GM10248 (cell line): ENCODE measurements at regions not wholly inside any gene's neighbourhood (a gene's known extent, or its start where the extent isn't known, plus 50 kb on each side); places are given as distances from the start of the nearest gene placed in this dataset.

Experiments
- CTCF ChIA-PET: fragments of 300-600 bp; sonication (Branson Sonifier 250); formaldehyde crosslinking; extraction: SDS; loops from one replicate; lab custom pipeline; 2021; ENCODE audit warnings: antibody characterized with exemption; lab: Yijun Ruan, JAX
- POLR2A ChIA-PET: fragments of 350-650 bp; sonication (Branson Sonifier 250); formaldehyde crosslinking; extraction: SDS; loops from one replicate; lab custom pipeline; 2020; ENCODE audit warnings: antibody characterized with exemption; lab: Yijun Ruan, JAX
- DNase-seq: peaks from one replicate; pipeline ENCODE4 v3.0.0; 2012; ENCODE audit errors: extremely low spot score
- TF ChIP-seq, protein P1 (sequence below): IDR thresholded peaks from 2 replicates; pipeline ENCODE4 v1.5.1; 2012; ENCODE audit warnings: mild to moderate bottlenecking, low read depth; ENCODE audit errors: extremely low read depth, missing control alignments, control extremely low read depth

DNA sequence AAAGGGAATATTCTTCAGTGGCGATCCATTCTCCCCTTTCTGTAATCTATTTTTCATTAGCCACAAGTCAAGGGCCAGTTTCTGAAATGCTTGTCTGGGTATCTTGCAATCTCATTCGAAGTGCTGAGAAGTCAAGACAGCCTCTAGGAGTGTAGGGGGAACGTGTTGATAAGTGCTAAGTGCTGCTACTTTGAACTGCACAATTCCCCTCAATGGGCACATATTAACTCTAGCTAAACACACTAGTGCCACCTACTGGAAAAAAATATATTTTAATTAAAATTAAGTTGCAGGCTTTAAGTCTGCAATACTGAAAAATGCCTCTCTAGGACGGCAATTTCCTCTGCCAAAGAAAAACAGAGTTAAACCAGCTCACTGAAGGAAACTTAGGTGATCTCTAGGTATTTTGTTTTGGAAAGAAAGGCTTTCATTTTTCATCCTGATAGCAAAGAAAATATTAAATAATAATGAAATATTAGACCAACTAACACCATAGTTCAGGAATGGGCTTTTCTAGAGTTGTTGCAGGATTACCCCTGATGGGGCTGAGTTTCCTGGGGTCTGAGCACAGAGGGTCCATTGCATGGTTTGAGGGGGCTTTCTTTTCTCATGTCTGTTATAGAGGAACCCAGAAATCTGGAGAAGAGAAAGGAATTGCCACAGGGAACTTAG, 181.9 kb upstream of the KBTBD8 start:
- POLR2A ChIA-PET: no interaction called here
- CTCF ChIA-PET: interaction anchor here (0.8 to 10.7 kb wide), 24 partner anchors 9 to 647 kb away, joined by 3 to 176 read pairs (median 4); no protein-coding TSS in a partner anchor
- peak; percentile 44 for DNase-seq
- TF ChIP-seq, protein P1, sequence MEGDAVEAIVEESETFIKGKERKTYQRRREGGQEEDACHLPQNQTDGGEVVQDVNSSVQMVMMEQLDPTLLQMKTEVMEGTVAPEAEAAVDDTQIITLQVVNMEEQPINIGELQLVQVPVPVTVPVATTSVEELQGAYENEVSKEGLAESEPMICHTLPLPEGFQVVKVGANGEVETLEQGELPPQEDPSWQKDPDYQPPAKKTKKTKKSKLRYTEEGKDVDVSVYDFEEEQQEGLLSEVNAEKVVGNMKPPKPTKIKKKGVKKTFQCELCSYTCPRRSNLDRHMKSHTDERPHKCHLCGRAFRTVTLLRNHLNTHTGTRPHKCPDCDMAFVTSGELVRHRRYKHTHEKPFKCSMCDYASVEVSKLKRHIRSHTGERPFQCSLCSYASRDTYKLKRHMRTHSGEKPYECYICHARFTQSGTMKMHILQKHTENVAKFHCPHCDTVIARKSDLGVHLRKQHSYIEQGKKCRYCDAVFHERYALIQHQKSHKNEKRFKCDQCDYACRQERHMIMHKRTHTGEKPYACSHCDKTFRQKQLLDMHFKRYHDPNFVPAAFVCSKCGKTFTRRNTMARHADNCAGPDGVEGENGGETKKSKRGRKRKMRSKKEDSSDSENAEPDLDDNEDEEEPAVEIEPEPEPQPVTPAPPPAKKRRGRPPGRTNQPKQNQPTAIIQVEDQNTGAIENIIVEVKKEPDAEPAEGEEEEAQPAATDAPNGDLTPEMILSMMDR: peak; percentile 8

DNA sequence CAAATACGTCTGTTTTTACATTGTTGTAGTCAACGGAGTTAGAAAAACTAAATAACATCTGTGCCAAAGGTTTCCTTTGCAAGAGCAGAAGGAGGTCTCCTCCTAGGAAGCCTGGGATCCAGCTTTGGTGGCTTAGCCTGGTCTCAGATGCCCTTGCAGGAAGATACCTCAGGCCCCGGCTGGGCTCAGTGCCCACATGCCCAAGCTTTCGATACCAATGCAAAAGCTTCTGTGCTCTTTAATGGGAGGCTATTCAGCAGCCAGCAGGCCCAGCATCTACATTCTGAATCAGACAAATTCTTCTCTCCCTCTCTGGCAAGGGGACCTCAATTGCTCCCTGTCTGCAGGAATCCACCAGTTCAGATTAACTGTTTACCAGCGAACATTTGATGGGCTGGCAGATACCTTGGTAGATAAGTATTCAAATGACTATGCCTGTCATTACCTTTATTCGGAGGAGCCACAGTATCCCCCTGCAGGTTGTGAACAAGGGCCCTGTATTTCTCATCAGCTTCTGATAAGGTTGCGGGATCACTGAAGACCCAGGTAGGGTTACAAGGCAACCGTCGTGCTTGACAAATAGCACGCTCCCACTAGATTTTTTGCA, 180.1 kb upstream of the KBTBD8 start:
- TF ChIP-seq, protein P1: no peak
- ChIA-PET CTCF (interaction anchor here (1.0 to 10.7 kb wide), 8 partner anchors 8 to 565 kb away, joined by 3 to 176 read pairs (median 6); no protein-coding TSS in a partner anchor), POLR2A (no interaction called here)
- no peak for DNase-seq

DNA sequence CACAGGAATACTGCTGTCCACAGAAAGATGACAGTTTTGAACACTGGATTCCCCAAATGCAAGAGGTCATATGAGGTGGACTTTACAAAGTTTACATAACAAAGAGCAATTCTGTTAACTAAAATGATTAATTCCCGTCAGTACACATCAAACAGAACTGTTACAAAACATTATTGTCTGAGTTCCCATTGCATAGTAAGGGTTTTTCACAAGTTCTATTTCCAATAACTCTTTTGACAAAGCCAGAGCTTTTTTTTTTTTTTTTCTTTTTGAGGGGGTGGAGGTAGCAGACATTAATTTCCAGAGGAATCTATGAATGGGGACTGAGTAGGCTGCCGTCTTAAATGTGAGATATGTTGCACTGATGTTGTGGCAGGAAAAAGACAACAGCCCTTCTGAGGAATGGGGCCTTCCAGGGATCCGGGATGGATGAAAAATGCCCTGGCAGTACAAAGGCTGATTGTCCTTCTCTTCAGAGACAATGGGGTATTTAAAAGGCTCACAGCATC, 178.1 kb upstream of the KBTBD8 start:
- ChIA-PET POLR2A (no interaction called here), CTCF (interaction anchor here (0.8 to 10.7 kb wide), 4 partner anchors 10 to 567 kb away, joined by 3 to 176 read pairs (median 43); no protein-coding TSS in a partner anchor)
- TF ChIP-seq, protein P1: no peak
- DNase-seq: no peak

DNA sequence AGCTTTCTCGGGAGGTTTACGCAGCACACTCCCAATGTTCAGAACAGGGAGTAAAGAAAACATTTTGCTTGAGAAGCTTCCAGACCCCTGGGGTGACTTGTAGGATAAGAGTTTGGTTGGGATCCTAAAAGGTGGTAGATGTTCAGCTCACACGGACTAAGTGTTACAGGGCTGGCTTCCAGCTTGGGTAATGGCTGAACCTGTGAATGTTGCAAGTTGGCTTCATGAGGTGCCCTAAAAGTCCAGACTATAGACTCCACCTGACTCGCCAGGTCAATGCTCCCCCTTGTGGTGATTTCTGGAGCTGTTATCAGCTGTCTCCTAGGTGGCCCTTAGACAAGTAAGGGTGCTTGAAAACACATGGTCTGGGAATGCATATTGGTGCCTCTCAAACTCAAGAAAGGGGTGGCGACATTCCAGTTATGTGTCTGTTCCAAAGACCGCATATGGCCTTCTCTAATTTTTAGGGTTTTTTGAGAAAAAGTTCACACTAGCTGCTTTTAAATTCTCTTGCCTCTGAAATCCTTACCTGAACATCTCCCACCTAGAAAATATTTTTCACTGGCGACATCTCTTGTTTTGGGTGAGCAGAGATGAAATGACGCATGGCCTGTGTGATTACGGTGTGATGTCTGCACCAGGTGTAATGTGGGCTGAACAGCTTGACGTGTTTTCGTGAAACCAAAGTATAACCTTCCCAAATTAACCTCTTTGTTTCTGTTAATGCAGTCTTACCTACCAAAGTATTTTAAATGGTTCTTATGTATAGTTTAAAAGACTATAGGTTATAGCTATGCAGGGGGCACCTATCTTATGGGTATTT, 175.7 kb upstream of the KBTBD8 start:
- TF ChIP-seq, protein P1: peak; percentile 75
- POLR2A ChIA-PET: no interaction called here
- DNase-seq: peak; percentile 56
- CTCF ChIA-PET: interaction anchor here (0.8 to 10.7 kb wide), 43 partner anchors 9 to 1488 kb away, joined by 3 to 176 read pairs (median 4); no protein-coding TSS in a partner anchor

DNA sequence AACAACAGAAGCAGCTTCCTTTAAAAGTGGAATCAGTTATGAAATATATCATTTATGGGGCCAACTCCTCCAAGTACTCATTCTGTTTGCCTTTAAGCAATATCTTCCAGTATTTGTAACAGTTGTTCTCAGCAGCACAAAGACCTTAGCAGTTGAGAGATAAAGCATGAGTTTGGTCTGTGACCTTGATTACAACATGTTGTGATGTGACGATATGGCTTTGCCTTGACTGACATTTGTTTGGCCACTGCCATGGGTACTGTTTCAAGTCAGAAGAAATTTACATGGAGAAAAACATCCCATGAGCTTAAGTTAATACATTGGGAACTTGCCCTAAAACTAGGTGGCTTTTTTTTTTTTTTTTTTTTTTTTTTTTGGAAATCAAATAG, 175.1 kb upstream of the KBTBD8 start:
- ChIA-PET POLR2A (no interaction called here), CTCF (interaction anchor here (0.9 to 10.7 kb wide), 27 partner anchors 8 to 683 kb away, joined by 3 to 176 read pairs (median 6); no protein-coding TSS in a partner anchor)
- DNase-seq: no peak
- TF ChIP-seq, protein P1: no peak

DNA sequence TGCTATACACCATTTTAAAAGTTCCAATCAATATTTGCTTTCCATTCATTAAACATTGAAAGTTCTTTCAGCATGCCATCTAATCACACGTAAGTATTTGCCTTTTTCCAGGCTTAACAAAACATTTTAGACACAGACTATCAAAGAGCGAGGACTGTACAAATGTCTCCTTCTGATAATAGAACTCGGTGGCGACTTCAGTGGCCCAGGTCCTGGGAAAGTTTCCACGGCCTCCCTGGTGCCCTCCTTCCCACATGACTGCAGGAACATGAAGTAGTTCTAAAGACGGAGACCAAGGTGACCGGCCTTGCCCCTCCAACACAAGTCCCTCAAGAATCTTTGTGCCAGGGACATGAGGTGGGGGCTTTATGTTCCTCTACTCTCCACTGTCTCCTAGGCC, 174.6 kb upstream of the KBTBD8 start:
- TF ChIP-seq, protein P1: no peak
- no peak for DNase-seq
- CTCF ChIA-PET: interaction anchor here (0.9 to 10.7 kb wide), 8 partner anchors 8 to 597 kb away, joined by 3 to 176 read pairs (median 13); no protein-coding TSS in a partner anchor
- POLR2A ChIA-PET: no interaction called here
